Fibroblast of skin of left biceps (primary cell): ENCODE measurements at regions not wholly inside any gene's neighbourhood (a gene's known extent, or its start where the extent isn't known, plus 50 kb on each side); places are given as distances from the start of the nearest gene placed in this dataset.

Experiments used
- DNase-seq, 2 experiments: peaks; one replicate each; pipeline ENCODE4 v3.0.0-alpha.2; 2013; ENCODE audit warnings: low read depth in 2 of 2

GRCh38 chr2:139317259-139317658 lies 537.1 kb upstream of the NXPH2 start:
- DNase-seq = no peak

GRCh38 chr2:139314059-139314458 lies 533.9 kb upstream of the NXPH2 start:
- no peak for DNase-seq

GRCh38 chr2:139296672-139297209 lies 516.6 kb upstream of the NXPH2 start:
- DNase-seq = no peak

GRCh38 chr2:139293992-139294548 lies 513.9 kb upstream of the NXPH2 start:
- DNase-seq = no peak

GRCh38 chr2:139281124-139281523 lies 500.9 kb upstream of the NXPH2 start:
- no peak for DNase-seq

- DNase-seq = no peak
These were observed 491.7 kb upstream of the NXPH2 start for GRCh38 chr2:139271879-139272278.

- no peak for DNase-seq
These were observed 491.0 kb upstream of the NXPH2 start for GRCh38 chr2:139271149-139271548.

GRCh38 chr2:139260052-139260430 lies 479.9 kb upstream of the NXPH2 start:
- no peak for DNase-seq

GRCh38 chr2:139259422-139260051 lies 479.3 kb upstream of the NXPH2 start:
- no peak for DNase-seq

- no peak for DNase-seq
These were observed 461.1 kb upstream of the NXPH2 start for GRCh38 chr2:139241286-139241685.

- DNase-seq = no peak
These were observed 456.8 kb upstream of the NXPH2 start for GRCh38 chr2:139237023-139237422.

- no peak for DNase-seq
These were observed 450.7 kb upstream of the NXPH2 start for GRCh38 chr2:139230881-139231280.

GRCh38 chr2:139228276-139228675 lies 448.1 kb upstream of the NXPH2 start:
- no peak for DNase-seq

GRCh38 chr2:139225961-139226360 lies 445.8 kb upstream of the NXPH2 start:
- DNase-seq = no peak

GRCh38 chr2:139218181-139218580 lies 438.0 kb upstream of the NXPH2 start:
- no peak for DNase-seq

GRCh38 chr2:139217641-139218040 lies 437.5 kb upstream of the NXPH2 start:
- no peak for DNase-seq

GRCh38 chr2:139216435-139216834 lies 436.2 kb upstream of the NXPH2 start:
- no peak for DNase-seq

- no peak for DNase-seq
These were observed 434.6 kb upstream of the NXPH2 start for GRCh38 chr2:139214801-139215200.

GRCh38 chr2:139209586-139209985 lies 429.4 kb upstream of the NXPH2 start:
- no peak for DNase-seq

GRCh38 chr2:139201516-139201915 lies 421.3 kb upstream of the NXPH2 start:
- no peak for DNase-seq

GRCh38 chr2:139196754-139197153 lies 416.6 kb upstream of the NXPH2 start:
- DNase-seq = no peak

- DNase-seq = no peak
These were observed 414.4 kb upstream of the NXPH2 start for GRCh38 chr2:139194546-139194945.

- no peak for DNase-seq
These were observed 396.9 kb upstream of the NXPH2 start for GRCh38 chr2:139177041-139177440.

- DNase-seq = no peak
These were observed 395.3 kb upstream of the NXPH2 start for GRCh38 chr2:139175510-139175909.
